HG03095 (cell line): ENCODE measurements at regions not wholly inside any gene's neighbourhood (a gene's known extent, or its start where the extent isn't known, plus 50 kb on each side); places are given as distances from the start of the nearest gene placed in this dataset.

Experiments used
- ATAC-seq: cut with Tn5 transposase; IDR thresholded peaks from one replicate; pipeline ENCODE4 v1.9.1; 2021; ENCODE audit warnings: moderate library complexity; ENCODE audit not compliant: unreplicated experiment

GRCh38 chr3:30203301-30203700 is 403.1 kb upstream of the TGFBR2 start:
- ATAC-seq = no peak

- ATAC-seq = no peak
Measured at GRCh38 chr3:30204126-30204525, 402.3 kb upstream of the TGFBR2 start.

GRCh38 chr3:30206051-30206450 is 400.4 kb upstream of the TGFBR2 start:
- ATAC-seq = no peak

GRCh38 chr3:30221619-30222018 is 384.8 kb upstream of the TGFBR2 start:
- no peak for ATAC-seq

GRCh38 chr3:30222441-30222840 is 384.0 kb upstream of the TGFBR2 start:
- no peak for ATAC-seq

GRCh38 chr3:30225021-30225420 is 381.4 kb upstream of the TGFBR2 start:
- ATAC-seq = no peak

- ATAC-seq = no peak
Measured at GRCh38 chr3:30226601-30227151, 379.7 kb upstream of the TGFBR2 start.

- no peak for ATAC-seq
Measured at GRCh38 chr3:30227571-30228301, 378.7 kb upstream of the TGFBR2 start.

- ATAC-seq = no peak
Measured at GRCh38 chr3:30228302-30228631, 378.1 kb upstream of the TGFBR2 start.

GRCh38 chr3:30231277-30232141 is 374.9 kb upstream of the TGFBR2 start:
- no peak for ATAC-seq

GRCh38 chr3:30232142-30232541 is 374.3 kb upstream of the TGFBR2 start:
- ATAC-seq = no peak

GRCh38 chr3:30233913-30234646 is 372.3 kb upstream of the TGFBR2 start:
- no peak for ATAC-seq

- no peak for ATAC-seq
Measured at GRCh38 chr3:30236011-30236410, 370.4 kb upstream of the TGFBR2 start.

GRCh38 chr3:30241721-30242120 is 364.7 kb upstream of the TGFBR2 start:
- ATAC-seq = no peak

- no peak for ATAC-seq
Measured at GRCh38 chr3:30245858-30246622, 360.4 kb upstream of the TGFBR2 start.

GRCh38 chr3:30248423-30248822 is 358.0 kb upstream of the TGFBR2 start:
- ATAC-seq = peak; percentile 90

- ATAC-seq = no peak
Measured at GRCh38 chr3:30252474-30252873, 353.9 kb upstream of the TGFBR2 start.

- ATAC-seq = no peak
Measured at GRCh38 chr3:30253832-30254231, 352.6 kb upstream of the TGFBR2 start.

- no peak for ATAC-seq
Measured at GRCh38 chr3:30256474-30256873, 349.9 kb upstream of the TGFBR2 start.
